Stimulated activated CD8-positive, alpha-beta memory T cell treated with anti-CD3 and anti-CD28 coated beads, Interleukin-15, amount 100 ng/mL, for 24 hours (primary cell): ENCODE measurements at regions not wholly inside any gene's neighbourhood (a gene's known extent, or its start where the extent isn't known, plus 50 kb on each side); places are given as distances from the start of the nearest gene placed in this dataset.
"Not testable (repeated sequence)": the region's sequence is repeated elsewhere in the genome, so short reads cannot be mapped to it uniquely, and the experiment has no call there.

Experiments used
- DNase-seq: peaks from one replicate; pipeline ENCODE4 v3.0.0-alpha.2; 2020; ENCODE audit warnings: low read depth

DNA sequence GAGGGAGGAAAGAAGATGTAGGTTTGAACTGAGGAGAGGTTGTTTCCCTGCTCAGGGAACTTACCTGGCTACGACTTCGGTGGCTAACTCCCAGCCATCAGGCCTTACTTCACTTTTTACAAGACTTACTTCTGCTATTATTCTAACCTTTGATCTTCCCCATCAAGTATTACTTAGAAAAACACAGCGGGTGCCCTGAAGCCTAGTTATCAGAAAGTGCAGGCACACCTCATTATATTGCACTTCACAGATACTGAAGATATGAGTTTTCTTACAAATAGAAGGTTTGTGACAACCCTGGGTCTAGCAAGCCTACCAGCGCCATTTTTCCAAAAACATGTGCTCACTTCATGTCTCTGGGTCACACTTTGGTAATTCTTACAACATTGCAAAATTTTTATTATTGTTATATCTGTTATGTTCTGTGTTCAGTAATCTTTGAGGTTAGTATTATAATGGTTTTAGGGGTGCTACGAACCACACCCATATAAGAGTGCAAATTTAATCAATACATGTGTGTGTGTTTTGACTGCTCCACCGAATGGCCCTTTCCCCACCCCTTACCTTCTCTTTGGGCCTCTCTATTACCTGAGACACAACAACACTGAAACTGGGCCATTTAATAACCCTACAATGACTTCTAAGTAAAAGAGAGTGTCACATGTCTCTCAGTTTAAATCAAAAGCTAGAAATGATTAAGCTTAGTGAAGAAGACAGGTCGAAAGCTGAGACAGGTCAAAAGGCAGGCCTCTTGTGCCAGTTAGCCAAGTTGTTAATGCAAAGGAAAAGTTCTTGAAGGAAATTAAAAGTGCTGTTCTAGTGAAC is 2102.7 kb upstream of the WWC1 start:
- no peak for DNase-seq

DNA sequence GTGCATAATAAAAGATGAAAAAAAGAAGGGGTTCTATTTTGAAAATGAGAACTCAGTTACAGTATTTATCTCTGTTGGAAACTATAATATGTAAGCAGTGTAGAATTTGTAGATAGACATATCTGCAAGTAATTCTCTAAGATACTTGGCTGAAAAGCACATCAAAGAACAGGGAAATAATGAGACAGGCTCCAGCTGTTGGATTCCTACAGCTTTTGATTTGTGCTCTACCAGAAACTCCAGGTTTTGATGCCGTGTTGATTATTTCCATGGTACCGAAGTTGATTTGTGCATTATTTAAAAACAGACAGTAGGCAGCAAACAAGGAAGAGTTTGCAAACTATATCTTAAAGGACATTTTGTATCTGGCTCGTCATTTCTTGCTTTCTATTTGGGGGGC is 2098.7 kb upstream of the WWC1 start:
- no peak for DNase-seq

GRCh38 chr5:166195981-166196380 is 2095.5 kb upstream of the WWC1 start:
- DNase-seq: no peak

- DNase-seq: no peak
Measured at GRCh38 chr5:166200532-166200931, 2090.9 kb upstream of the WWC1 start.

GRCh38 chr5:166211640-166212039 is 2079.8 kb upstream of the WWC1 start:
- no peak for DNase-seq

GRCh38 chr5:166236327-166236726 is 2055.1 kb upstream of the WWC1 start:
- no peak for DNase-seq

GRCh38 chr5:166240705-166241104 is 2050.7 kb upstream of the WWC1 start:
- no peak for DNase-seq

DNA sequence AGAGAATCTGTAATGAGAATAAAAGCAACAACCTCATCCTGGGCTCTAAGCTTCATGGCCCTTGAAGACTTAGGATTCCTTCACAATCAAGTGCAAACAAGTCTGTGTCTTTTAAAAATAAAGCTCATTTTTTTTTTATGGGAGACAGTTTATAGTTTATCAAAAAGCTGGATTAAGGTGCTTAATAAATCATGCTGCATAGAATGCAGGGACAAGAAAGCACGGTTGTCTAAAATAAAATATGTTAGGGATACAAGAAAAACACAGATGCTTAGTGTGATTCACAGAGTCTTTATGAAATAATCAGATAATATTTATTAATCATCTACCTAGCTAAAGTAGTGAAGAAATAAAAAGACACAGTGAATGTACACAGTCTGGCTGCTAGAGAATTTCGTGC is 2045.9 kb upstream of the WWC1 start:
- no peak for DNase-seq

- no peak for DNase-seq
Measured at GRCh38 chr5:166251786-166252185, 2039.7 kb upstream of the WWC1 start.

GRCh38 chr5:166257661-166258060 is 2033.8 kb upstream of the WWC1 start:
- DNase-seq: no peak

DNA sequence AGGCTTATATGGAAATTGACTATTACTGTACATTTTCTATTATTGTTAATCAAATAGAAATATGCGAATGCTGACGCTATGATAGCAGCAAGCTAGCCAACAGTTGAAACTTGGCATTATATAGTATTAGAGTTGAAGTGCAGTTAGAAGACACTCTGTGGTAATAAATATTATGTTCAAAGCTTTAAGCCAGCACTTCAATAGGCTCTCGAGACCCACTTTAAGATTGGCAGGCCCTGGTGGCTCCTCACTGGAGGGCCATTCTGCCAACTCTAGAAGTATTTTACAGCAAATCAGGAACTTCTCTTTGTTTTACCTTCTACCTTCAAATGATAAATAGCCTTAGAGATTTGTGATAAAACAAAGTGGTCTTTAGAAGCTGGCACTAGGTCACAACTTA is 2029.0 kb upstream of the WWC1 start:
- no peak for DNase-seq

- no peak for DNase-seq
Measured at GRCh38 chr5:166267907-166268306, 2023.5 kb upstream of the WWC1 start.

- no peak for DNase-seq
Measured at GRCh38 chr5:166270712-166271111, 2020.7 kb upstream of the WWC1 start.

DNA sequence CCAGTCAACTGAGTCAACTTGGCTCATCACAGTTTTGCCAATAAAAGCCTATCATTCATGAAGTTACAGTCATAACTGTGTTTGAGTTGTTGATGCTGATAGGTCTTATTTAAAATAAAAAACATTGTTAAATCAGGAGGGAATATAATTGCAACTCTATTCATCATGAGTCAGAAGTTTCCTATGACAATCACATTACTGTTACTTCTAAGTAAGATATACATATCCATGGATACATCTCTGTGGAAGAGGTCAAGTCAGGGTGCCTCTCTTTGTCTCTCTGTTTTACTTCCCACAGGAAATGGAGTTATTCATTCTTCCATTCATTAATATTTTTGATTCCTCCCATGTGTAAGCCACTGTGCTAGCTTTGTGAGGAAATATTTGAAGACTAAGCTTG is 2015.4 kb upstream of the WWC1 start:
- no peak for DNase-seq

GRCh38 chr5:166279828-166280227 is 2011.6 kb upstream of the WWC1 start:
- no peak for DNase-seq

DNA sequence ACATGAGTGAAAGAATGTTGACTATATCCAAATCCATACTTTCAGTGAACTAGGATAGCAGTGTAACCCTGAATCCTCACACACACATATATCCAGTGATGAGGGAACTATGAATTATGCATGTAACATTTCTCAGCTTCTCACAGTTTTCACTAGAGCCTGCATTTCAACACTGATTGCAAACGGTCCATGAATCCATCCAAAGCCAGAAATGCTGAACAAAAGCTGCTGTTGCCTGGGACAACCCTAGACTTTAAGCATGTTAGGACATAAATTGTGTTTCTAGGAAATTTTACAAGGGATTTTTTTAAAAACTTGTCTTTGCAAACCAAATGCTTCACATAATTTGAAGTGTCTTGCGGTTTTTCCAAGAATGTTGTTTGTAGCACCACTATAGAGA is 2010.0 kb upstream of the WWC1 start:
- no peak for DNase-seq

DNA sequence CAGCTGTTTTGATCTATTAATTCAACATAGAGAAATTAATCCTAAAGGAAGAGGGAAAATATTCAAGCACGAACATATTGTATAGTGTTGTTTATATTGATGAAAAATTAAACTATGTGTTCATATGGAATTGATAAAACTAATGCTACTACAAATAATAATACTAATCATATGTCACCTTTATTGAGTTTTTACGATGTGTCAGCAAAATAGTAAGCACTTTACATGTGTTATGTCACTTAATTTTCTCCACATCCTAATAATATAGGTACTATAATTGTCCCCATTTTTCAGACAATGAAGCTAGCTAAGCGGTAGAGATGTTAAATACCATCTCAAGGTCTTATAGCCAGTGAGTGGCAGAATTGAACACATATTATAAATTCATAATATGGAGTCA is 2008.5 kb upstream of the WWC1 start:
- DNase-seq: no peak

DNA sequence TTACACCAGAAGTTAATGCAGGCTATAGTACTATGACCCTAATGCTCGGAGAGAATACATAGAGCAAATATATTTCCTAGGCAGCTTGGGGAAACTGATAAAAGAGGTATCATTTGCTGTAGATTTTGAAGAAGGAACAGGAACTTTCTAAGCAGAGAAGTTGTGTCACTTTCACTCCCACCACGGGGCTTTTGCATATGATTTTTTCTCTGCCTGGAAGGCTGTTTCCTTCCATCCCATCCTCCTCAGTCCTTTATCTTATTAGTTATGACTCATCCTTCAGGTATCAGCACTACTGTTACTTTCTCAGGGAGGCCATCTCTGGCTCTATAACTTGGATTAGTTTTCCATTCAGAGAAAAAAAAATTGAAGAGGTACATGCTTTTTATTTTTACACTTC is 2006.1 kb upstream of the WWC1 start:
- no peak for DNase-seq

DNA sequence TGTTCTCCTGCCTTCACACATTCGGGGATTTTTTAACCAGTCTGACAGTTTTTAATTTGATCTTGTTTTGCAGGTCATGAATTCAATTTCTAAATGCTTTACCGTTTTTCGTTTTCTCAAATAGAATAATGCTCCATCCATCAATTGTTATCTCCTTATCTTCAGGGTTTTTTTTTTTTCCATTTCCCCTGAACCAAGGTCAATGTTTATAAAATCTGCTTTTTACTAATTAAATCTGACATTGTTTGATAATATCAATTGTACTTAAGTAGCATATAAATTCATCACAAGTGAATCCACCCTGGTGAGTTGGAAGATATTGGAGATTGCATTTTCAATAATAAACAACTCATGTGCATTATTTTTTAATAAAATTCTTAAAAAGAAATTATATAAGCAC is 2004.6 kb upstream of the WWC1 start:
- DNase-seq: no peak

- no peak for DNase-seq
Measured at GRCh38 chr5:166287866-166288265, 2003.6 kb upstream of the WWC1 start.

GRCh38 chr5:166291800-166292199 is 1999.6 kb upstream of the WWC1 start:
- not testable (repeated sequence) for DNase-seq

GRCh38 chr5:166293892-166294291 is 1997.6 kb upstream of the WWC1 start:
- DNase-seq: no peak

DNA sequence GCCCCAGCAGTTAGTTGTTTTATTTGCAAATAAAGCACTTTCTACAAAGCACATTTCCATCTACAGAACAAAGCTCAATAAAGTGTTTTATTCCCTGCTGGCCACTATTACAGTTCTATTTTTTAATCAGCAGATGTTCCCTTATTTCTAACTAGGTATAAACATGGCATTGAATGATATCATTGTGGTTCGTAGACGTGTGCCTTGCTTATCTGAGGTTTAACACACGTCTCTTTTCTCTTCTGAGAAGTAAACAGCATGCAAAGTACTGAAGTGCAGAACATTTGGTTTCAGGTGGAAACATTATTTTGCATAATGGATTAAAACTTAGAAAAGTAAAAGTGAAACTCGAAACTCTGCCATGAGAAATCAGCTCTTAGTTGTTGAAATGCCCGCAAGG is 1989.3 kb upstream of the WWC1 start:
- no peak for DNase-seq

- no peak for DNase-seq
Measured at GRCh38 chr5:166317425-166317824, 1974.0 kb upstream of the WWC1 start.
